Esophagus muscularis mucosa (tissue), 3 donors: ENCODE measurements at regions not wholly inside any gene's neighbourhood (a gene's known extent, or its start where the extent isn't known, plus 50 kb on each side); places are given as distances from the start of the nearest gene placed in this dataset.
A peak's percentile ranks its signal among the peaks of the same experiment; 100 is the strongest.

Source experiments
- POLR2AphosphoS5 ChIP-seq, 2 donors: sonication (generic); formaldehyde crosslinking; IDR thresholded peaks; one replicate each; pipeline ENCODE4 v1.6.1; 2017; ENCODE audit warnings: antibody characterized with exemption in 2 of 2
- TF ChIP-seq, protein P1 (sequence below), 3 experiments: fragments of 200-600 bp in 2 of 3; fragments of 450-650 bp in 1 of 3; sonication (generic) in 2 of 3; IDR thresholded peaks; one replicate each; pipeline ENCODE4 v1.5.1; 2017 to 2019; ENCODE audit warnings: antibody characterized with exemption in 3 of 3, mild to moderate bottlenecking in 2 of 3, moderate library complexity in 1 of 3

- TF ChIP-seq POLR2AphosphoS5 (IDR thresholded peaks at IDR 0.05): peak; percentile 53 to 57
- TF ChIP-seq, protein P1, sequence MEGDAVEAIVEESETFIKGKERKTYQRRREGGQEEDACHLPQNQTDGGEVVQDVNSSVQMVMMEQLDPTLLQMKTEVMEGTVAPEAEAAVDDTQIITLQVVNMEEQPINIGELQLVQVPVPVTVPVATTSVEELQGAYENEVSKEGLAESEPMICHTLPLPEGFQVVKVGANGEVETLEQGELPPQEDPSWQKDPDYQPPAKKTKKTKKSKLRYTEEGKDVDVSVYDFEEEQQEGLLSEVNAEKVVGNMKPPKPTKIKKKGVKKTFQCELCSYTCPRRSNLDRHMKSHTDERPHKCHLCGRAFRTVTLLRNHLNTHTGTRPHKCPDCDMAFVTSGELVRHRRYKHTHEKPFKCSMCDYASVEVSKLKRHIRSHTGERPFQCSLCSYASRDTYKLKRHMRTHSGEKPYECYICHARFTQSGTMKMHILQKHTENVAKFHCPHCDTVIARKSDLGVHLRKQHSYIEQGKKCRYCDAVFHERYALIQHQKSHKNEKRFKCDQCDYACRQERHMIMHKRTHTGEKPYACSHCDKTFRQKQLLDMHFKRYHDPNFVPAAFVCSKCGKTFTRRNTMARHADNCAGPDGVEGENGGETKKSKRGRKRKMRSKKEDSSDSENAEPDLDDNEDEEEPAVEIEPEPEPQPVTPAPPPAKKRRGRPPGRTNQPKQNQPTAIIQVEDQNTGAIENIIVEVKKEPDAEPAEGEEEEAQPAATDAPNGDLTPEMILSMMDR (IDR thresholded peaks at IDR 0.05): no peak
Measured at GRCh38 chr6:26233649-26234420, 131.2 kb upstream of the BTN3A2 start.
